HEK293 (cell line): ENCODE measurements at regions not wholly inside any gene's neighbourhood (a gene's known extent, or its start where the extent isn't known, plus 50 kb on each side); places are given as distances from the start of the nearest gene placed in this dataset.

Experiments used
- GLI4 ChIP-seq: fragments of 450-650 bp; formaldehyde crosslinking; IDR thresholded peaks from 2 replicates; pipeline ENCODE4 v1.5.1; 2016; ENCODE audit warnings: missing biosample characterization, missing genetic modification characterization
- KLF1 ChIP-seq: fragments of 450-650 bp; formaldehyde crosslinking; IDR thresholded peaks from 2 replicates; pipeline ENCODE4 v1.5.1; 2016; ENCODE audit warnings: missing biosample characterization, missing genetic modification characterization
- TCF7L2 ChIP-seq: IDR thresholded peaks from 2 replicates; pipeline ENCODE4 v1.6.1; 2011; ENCODE audit warnings: low read depth, mild to moderate bottlenecking, inconsistent platforms, low read length, moderate library complexity, borderline replicate concordance
- ZFP69B ChIP-seq: fragments of 450-650 bp; formaldehyde crosslinking; IDR thresholded peaks from 2 replicates; pipeline ENCODE4 v1.5.1; 2016; ENCODE audit warnings: missing biosample characterization, missing genetic modification characterization
- ZNF114 ChIP-seq: fragments of 450-650 bp; formaldehyde crosslinking; IDR thresholded peaks from 2 replicates; pipeline ENCODE4 v1.5.0; 2017; ENCODE audit warnings: missing biosample characterization, missing genetic modification characterization
- ZNF37A ChIP-seq: fragments of 450-650 bp; IDR thresholded peaks from 2 replicates; pipeline ENCODE4 v1.5.1; 2018; ENCODE audit warnings: missing biosample characterization, missing genetic modification characterization
- ZNF596 ChIP-seq: fragments of 450-650 bp; IDR thresholded peaks from 2 replicates; pipeline ENCODE4 v1.5.0; 2018; ENCODE audit warnings: missing biosample characterization, mild to moderate bottlenecking, missing genetic modification characterization, moderate library complexity
- TF ChIP-seq, protein P1 (sequence below): fragments of 450-650 bp; formaldehyde crosslinking; IDR thresholded peaks from 2 replicates; pipeline ENCODE4 v1.5.1; 2017; ENCODE audit warnings: missing biosample characterization, mild to moderate bottlenecking, missing genetic modification characterization, moderate library complexity
- TF ChIP-seq, protein P2 (sequence below): fragments of 450-650 bp; formaldehyde crosslinking; IDR thresholded peaks from 2 replicates; pipeline ENCODE4 v1.5.1; 2016; ENCODE audit warnings: missing biosample characterization, missing genetic modification characterization
- TF ChIP-seq, protein P3 (sequence below): fragments of 450-650 bp; formaldehyde crosslinking; IDR thresholded peaks from 2 replicates; pipeline ENCODE4 v1.5.1; 2016; ENCODE audit warnings: missing biosample characterization, missing genetic modification characterization
- TF ChIP-seq, protein P4 (sequence below): fragments of 450-650 bp; formaldehyde crosslinking; IDR thresholded peaks from 2 replicates; pipeline ENCODE4 v1.5.1; 2016; ENCODE audit warnings: missing biosample characterization, missing genetic modification characterization
- TF ChIP-seq, protein P5 (sequence below): fragments of 450-650 bp; formaldehyde crosslinking; IDR thresholded peaks from 2 replicates; pipeline ENCODE4 v1.5.1; 2016; ENCODE audit warnings: missing biosample characterization, missing genetic modification characterization
- TF ChIP-seq, protein P6 (sequence below): fragments of 450-650 bp; formaldehyde crosslinking; optimal IDR thresholded peaks from 2 replicates; pipeline ENCODE3; 2016; ENCODE audit warnings: missing biosample characterization, mild to moderate bottlenecking, missing genetic modification characterization
- TF ChIP-seq, protein P7 (sequence below): fragments of 450-650 bp; formaldehyde crosslinking; IDR thresholded peaks from 2 replicates; pipeline ENCODE4 v1.5.1; 2016; ENCODE audit warnings: missing biosample characterization, missing genetic modification characterization

DNA sequence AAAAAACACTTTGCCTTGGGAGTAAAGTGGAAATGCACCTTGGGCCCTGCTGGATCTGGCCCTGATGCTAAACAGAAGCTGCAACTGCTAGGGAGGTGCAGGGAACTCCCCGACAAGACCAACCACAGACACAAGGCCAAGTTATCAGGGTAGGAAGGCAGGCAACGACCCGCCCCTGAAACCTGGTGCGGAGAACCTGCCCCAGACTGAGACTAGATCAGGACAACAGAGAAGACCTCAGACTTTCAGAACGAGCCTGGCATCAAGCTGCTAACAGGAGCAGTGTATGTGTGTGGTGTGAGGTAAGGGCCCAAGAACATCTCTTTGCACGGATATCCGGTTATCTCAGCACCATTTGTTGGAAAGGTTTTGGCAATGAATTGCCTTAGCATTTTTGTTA, 233.7 kb upstream of the RTL1 start:
- TF ChIP-seq, protein P1, sequence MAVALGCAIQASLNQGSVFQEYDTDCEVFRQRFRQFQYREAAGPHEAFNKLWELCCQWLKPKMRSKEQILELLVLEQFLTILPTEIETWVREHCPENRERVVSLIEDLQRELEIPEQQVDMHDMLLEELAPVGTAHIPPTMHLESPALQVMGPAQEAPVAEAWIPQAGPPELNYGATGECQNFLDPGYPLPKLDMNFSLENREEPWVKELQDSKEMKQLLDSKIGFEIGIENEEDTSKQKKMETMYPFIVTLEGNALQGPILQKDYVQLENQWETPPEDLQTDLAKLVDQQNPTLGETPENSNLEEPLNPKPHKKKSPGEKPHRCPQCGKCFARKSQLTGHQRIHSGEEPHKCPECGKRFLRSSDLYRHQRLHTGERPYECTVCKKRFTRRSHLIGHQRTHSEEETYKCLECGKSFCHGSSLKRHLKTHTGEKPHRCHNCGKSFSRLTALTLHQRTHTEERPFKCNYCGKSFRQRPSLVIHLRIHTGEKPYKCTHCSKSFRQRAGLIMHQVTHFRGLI (tag by site-specific recombination) = no peak
- TF ChIP-seq ZFP69B (tag by site-specific recombination) (no peak), KLF1 (no peak), ZNF114 (tag by site-specific recombination) (no peak), GLI4 (tag by site-specific recombination) (no peak), TCF7L2 (no peak), ZNF37A (tag by site-specific recombination) (no peak), ZNF596 (no peak)
- TF ChIP-seq, protein P2, sequence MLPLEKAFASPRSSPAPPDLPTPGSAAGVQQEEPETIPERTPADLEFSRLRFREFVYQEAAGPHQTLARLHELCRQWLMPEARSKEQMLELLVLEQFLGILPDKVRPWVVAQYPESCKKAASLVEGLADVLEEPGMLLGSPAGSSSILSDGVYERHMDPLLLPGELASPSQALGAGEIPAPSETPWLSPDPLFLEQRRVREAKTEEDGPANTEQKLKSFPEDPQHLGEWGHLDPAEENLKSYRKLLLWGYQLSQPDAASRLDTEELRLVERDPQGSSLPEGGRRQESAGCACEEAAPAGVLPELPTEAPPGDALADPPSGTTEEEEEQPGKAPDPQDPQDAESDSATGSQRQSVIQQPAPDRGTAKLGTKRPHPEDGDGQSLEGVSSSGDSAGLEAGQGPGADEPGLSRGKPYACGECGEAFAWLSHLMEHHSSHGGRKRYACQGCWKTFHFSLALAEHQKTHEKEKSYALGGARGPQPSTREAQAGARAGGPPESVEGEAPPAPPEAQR = no peak
- TF ChIP-seq, protein P3, sequence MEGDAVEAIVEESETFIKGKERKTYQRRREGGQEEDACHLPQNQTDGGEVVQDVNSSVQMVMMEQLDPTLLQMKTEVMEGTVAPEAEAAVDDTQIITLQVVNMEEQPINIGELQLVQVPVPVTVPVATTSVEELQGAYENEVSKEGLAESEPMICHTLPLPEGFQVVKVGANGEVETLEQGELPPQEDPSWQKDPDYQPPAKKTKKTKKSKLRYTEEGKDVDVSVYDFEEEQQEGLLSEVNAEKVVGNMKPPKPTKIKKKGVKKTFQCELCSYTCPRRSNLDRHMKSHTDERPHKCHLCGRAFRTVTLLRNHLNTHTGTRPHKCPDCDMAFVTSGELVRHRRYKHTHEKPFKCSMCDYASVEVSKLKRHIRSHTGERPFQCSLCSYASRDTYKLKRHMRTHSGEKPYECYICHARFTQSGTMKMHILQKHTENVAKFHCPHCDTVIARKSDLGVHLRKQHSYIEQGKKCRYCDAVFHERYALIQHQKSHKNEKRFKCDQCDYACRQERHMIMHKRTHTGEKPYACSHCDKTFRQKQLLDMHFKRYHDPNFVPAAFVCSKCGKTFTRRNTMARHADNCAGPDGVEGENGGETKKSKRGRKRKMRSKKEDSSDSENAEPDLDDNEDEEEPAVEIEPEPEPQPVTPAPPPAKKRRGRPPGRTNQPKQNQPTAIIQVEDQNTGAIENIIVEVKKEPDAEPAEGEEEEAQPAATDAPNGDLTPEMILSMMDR (tag by site-specific recombination) = no peak
- TF ChIP-seq, protein P4, sequence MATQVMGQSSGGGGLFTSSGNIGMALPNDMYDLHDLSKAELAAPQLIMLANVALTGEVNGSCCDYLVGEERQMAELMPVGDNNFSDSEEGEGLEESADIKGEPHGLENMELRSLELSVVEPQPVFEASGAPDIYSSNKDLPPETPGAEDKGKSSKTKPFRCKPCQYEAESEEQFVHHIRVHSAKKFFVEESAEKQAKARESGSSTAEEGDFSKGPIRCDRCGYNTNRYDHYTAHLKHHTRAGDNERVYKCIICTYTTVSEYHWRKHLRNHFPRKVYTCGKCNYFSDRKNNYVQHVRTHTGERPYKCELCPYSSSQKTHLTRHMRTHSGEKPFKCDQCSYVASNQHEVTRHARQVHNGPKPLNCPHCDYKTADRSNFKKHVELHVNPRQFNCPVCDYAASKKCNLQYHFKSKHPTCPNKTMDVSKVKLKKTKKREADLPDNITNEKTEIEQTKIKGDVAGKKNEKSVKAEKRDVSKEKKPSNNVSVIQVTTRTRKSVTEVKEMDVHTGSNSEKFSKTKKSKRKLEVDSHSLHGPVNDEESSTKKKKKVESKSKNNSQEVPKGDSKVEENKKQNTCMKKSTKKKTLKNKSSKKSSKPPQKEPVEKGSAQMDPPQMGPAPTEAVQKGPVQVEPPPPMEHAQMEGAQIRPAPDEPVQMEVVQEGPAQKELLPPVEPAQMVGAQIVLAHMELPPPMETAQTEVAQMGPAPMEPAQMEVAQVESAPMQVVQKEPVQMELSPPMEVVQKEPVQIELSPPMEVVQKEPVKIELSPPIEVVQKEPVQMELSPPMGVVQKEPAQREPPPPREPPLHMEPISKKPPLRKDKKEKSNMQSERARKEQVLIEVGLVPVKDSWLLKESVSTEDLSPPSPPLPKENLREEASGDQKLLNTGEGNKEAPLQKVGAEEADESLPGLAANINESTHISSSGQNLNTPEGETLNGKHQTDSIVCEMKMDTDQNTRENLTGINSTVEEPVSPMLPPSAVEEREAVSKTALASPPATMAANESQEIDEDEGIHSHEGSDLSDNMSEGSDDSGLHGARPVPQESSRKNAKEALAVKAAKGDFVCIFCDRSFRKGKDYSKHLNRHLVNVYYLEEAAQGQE (tag by site-specific recombination) = no peak
- TF ChIP-seq, protein P5, sequence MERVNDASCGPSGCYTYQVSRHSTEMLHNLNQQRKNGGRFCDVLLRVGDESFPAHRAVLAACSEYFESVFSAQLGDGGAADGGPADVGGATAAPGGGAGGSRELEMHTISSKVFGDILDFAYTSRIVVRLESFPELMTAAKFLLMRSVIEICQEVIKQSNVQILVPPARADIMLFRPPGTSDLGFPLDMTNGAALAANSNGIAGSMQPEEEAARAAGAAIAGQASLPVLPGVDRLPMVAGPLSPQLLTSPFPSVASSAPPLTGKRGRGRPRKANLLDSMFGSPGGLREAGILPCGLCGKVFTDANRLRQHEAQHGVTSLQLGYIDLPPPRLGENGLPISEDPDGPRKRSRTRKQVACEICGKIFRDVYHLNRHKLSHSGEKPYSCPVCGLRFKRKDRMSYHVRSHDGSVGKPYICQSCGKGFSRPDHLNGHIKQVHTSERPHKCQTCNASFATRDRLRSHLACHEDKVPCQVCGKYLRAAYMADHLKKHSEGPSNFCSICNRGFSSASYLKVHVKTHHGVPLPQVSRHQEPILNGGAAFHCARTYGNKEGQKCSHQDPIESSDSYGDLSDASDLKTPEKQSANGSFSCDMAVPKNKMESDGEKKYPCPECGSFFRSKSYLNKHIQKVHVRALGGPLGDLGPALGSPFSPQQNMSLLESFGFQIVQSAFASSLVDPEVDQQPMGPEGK (tag by site-specific recombination) = no peak
- TF ChIP-seq, protein P6, sequence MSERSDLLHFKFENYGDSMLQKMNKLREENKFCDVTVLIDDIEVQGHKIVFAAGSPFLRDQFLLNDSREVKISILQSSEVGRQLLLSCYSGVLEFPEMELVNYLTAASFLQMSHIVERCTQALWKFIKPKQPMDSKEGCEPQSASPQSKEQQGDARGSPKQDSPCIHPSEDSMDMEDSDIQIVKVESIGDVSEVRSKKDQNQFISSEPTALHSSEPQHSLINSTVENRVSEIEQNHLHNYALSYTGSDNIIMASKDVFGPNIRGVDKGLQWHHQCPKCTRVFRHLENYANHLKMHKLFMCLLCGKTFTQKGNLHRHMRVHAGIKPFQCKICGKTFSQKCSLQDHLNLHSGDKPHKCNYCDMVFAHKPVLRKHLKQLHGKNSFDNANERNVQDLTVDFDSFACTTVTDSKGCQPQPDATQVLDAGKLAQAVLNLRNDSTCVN = no peak
- TF ChIP-seq, protein P7, sequence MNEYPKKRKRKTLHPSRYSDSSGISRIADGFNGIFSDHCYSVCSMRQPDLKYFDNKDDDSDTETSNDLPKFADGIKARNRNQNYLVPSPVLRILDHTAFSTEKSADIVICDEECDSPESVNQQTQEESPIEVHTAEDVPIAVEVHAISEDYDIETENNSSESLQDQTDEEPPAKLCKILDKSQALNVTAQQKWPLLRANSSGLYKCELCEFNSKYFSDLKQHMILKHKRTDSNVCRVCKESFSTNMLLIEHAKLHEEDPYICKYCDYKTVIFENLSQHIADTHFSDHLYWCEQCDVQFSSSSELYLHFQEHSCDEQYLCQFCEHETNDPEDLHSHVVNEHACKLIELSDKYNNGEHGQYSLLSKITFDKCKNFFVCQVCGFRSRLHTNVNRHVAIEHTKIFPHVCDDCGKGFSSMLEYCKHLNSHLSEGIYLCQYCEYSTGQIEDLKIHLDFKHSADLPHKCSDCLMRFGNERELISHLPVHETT = no peak
